ENCODE measurements at regions not wholly inside any gene's neighbourhood (a gene's known extent, or its start where the extent isn't known, plus 50 kb on each side); places are given as distances from the start of the nearest gene placed in this dataset.

- TF ChIP-seq CTCF (IDR thresholded peaks at IDR 0.05; ENCODE audit: unreplicated experiment) = no peak
- DNase-seq (ENCODE audit: low spot score, unreplicated experiment) = no peak
- Mint-ChIP-seq H3K4me1 (ENCODE audit: low read depth) (peaks cover 20% of the 10 kb centered on the region), H3K36me3 (ENCODE audit: insufficient read depth) (no peaks in the 10 kb centered on the region), H3K27me3 (peaks cover 37% of the 10 kb centered on the region), H3K9me3 (ENCODE audit: low read depth) (no peaks in the 10 kb centered on the region), H3K27ac (no peak overlapping the region), H3K4me3 (ENCODE audit: low read depth) (no peak overlapping the region)
Measured at GRCh38 chr2:143939626-143940330, 580.1 kb downstream of the ZEB2 start.

GRCh38 chr2:143937723-143938350, 582.1 kb downstream of the ZEB2 start:
- TF ChIP-seq CTCF (IDR thresholded peaks at IDR 0.05; ENCODE audit: unreplicated experiment) = no peak
- peak overlapping the region; percentile 54 for H3K4me3 Mint-ChIP-seq (ENCODE audit: low read depth)
- no peaks in the 10 kb centered on the region for H3K9me3 Mint-ChIP-seq (ENCODE audit: low read depth)
- H3K36me3 Mint-ChIP-seq (ENCODE audit: insufficient read depth) = no peaks in the 10 kb centered on the region
- no peak for DNase-seq (ENCODE audit: low spot score, unreplicated experiment)
- H3K4me1 Mint-ChIP-seq (ENCODE audit: low read depth) = peaks cover 29% of the 10 kb centered on the region
- H3K27ac Mint-ChIP-seq = no peak overlapping the region
- peaks cover 37% of the 10 kb centered on the region for H3K27me3 Mint-ChIP-seq

GRCh38 chr2:143936848-143937722, 582.8 kb downstream of the ZEB2 start:
- H3K36me3 Mint-ChIP-seq (ENCODE audit: insufficient read depth) = no peaks in the 10 kb centered on the region
- peaks cover 29% of the 10 kb centered on the region for H3K4me1 Mint-ChIP-seq (ENCODE audit: low read depth)
- DNase-seq (ENCODE audit: low spot score, unreplicated experiment) = peak; percentile 51
- H3K9me3 Mint-ChIP-seq (ENCODE audit: low read depth) = no peaks in the 10 kb centered on the region
- TF ChIP-seq CTCF (IDR thresholded peaks at IDR 0.05; ENCODE audit: unreplicated experiment) = no peak
- H3K4me3 Mint-ChIP-seq (ENCODE audit: low read depth) = peak overlapping the region; percentile 61
- peak overlapping the region; percentile 27 for H3K27ac Mint-ChIP-seq
- H3K27me3 Mint-ChIP-seq = peaks cover 37% of the 10 kb centered on the region

- peaks cover 37% of the 10 kb centered on the region for H3K27me3 Mint-ChIP-seq
- no peaks in the 10 kb centered on the region for H3K36me3 Mint-ChIP-seq (ENCODE audit: insufficient read depth)
Measured at GRCh38 chr2:143936538-143936847, 583.4 kb downstream of the ZEB2 start.

More at GRCh38 chr2:143936538-143936847, 583.4 kb downstream of the ZEB2 start:
- Mint-ChIP-seq H3K27ac (peak overlapping the region; percentile 27), H3K4me3 (ENCODE audit: low read depth) (peak overlapping the region; percentile 61), H3K4me1 (ENCODE audit: low read depth) (peaks cover 29% of the 10 kb centered on the region), H3K9me3 (ENCODE audit: low read depth) (no peaks in the 10 kb centered on the region)
- no peak for TF ChIP-seq CTCF (IDR thresholded peaks at IDR 0.05; ENCODE audit: unreplicated experiment)
- DNase-seq (ENCODE audit: low spot score, unreplicated experiment) = no peak

Data from progenitor cell of endocrine pancreas (in vitro differentiated cells).